ENCODE measurements at regions not wholly inside any gene's neighbourhood (a gene's known extent, or its start where the extent isn't known, plus 50 kb on each side); places are given as distances from the start of the nearest gene placed in this dataset.

DNA sequence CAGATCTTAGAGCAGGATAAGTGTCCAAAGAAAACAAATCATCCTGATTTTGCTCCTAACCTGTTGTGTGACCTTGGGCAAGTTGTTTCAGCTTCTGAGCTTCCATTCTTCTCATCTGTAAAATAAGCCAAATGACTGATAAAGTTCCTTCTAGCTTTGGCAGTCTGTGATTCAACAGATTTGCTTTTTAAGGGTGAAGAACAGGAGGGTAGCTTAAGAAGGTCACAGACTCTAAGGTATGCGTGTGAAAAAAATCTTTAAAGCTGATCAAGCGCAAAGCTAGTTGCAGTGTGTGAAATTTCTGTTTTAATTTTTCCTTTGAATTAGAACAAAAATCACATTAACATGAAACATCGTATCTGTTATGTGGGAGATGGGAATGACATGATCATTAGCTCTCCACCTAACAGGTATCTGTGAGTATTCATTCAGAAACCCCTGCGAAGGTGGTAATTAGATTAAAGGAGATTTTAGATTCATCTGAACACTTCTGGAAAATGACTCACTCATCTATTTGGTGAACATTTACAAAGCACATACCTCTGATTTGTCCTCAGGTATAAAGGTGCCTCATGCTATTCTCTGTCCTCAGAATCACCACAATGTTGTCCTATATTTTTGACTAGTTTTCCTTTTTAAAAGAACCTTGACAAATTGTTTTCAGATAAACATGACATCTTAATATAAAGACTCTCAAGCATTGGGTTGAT is 131.9 kb upstream of the CPM start:
- DNase-seq: no peak

DNA sequence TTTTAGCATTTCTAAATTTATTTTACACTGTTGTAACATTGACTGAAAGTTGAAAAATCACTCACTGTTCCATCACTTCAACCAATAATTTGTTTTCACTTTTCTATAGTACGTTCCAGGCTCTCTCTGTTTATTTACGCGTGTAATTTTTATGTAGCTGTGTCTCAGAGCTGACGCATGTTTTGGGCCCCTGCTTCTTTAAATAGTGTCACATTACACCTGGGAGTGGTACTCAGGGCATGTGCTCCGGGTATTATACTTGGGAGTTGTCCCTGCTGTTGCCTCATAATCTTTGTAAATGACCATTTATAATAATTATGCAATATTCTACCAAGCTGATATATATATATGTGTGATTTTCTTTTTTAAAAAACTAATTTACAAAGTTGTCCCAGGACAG is 132.8 kb upstream of the CPM start:
- peak; percentile 20 for DNase-seq

DNA sequence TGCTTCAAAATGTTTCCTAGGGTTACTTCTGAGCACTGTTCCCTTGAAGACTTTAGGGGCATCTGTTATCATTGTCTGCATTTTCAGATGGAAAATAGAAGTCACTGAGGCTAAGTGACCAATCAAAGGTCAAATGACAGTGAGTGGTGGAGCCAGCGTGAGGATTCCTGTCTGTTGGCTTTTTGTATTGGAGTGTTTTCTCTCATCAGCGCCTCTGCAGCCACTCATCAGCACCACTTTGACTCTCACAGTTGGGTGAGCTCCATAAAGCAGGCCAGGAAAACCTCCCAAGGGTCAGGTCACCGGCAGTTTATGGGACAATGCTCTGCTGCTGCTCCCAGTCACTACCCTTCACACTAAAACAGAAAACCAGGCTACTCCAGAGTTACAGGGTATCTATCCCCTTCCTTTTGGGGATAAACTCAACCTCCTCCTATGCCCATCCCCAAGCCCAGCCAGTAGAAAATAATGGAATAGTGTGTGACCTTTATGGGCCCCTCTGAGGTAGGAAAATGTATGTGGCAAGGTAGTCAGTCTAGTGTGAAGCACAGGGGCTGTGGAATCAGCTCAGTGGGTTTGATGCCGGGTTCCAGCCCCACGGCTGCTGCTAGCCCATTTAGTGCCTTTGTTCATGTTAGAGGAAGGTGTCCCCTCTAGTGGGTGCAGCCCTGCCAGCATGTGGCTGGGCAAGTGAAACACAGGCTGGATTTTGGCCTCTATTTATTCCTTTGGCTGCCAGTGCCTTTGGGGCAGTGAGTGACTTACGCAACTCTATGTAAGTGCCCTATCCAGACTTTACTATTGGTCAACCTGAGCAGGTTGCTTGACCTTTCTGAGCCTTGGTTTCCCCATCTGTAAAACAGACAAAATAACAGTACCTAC is 133.8 kb upstream of the CPM start:
- no peak for DNase-seq

DNA sequence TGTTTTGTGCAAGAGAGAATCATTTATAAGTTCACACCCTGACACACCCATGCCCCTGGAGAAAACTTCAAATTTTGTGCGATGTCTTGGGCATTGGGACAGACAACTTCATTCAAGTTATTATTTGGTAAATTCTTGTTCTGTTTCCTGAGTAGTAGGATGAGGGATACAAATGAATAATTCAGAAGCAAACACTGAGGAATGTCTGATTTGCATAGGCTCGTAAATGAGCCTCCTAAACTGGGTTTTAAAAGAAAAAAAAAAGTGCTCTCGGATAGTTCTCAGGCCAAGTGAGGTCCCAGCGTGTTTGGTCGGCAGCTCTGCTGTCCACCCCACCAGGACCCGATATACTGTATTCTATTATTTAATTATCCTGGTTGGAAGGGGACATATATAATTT is 134.7 kb upstream of the CPM start:
- no peak for DNase-seq

DNA sequence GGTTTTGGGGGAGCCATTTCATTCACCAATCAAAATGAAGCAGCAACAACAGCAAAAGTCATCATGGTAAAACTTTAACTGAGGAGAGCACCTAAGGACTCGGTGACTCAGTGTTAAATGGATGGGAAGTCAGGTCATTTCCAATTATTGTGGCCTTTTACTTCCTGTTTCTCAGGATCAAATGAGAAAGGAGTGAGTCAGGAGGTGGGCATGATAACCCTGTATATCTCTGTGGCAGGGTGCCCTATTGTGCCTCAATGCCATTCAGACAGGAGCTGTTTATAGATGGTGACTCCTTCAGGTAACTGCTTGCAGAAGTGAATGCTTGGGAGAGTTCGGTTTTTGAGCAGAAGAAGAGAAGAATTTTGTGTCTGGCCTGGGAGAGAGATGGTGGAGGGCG is 135.5 kb upstream of the CPM start:
- no peak for DNase-seq

DNA sequence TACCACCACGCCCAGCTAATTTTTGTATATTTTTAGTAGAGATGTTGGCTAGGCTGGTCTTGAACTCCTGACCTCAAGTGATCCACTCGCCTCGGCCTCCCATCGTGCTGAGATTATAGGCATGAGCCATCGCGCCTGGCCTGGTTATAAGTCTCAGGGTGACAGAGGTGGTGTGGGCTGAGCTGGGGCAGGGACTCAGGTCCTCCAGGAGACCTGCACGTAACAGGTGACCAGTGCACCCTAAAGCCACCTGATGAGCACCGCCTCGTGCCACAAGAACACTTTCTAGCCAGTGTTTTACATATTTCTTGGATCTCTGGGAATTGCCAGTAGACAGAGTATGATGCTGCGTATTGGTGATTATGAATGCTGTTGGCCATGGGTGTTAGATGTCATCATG is 136.5 kb upstream of the CPM start:
- DNase-seq: no peak

DNA sequence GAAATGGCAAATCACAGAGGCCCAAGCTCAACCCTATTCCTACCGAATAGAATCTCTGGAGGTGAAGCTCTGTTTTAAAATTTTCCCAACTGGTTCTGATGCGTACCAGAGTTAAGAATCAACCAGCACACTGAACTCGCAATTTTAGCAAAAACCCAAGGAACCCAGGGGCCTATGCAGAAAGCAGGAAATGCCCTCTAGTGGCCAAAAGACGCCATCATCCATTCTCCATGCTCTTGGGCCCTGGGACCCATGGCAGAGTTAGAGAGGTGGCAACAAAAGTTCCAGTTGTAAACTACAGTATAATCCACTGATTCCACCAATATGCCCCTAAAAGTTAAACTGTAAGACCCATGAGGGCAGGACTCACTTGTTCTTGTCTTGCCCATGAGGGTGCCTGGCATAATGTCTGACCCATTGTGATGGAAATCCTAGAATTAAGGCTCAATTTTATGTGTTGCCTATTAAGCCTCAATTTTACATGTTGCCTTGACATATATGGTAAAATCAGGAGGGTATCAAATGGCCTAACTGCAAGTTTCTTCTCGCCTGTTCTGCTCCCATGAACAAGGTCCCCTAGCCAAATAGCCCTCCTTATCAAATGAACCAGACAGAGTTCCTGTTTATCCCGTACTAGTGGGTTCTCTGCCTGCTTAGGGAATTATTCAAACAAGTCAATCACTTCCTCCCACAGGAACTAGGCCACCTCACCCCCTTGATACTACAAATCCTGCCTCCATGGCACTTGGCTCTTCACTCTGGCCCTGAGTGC is 137.5 kb upstream of the CPM start:
- no peak for DNase-seq

DNA sequence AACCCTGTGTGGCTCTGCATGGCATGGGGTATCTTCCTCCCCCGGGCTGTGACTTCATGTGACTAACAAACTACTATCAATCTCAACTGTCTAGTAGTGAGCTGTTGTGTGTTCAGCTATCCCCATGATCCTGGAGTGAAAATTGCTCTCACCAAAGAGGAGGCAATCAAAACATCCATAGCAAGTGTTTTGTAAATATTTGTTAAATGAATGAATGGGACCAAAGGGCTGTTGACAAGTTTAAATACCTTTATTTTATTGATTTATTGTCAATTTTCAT is 138.1 kb upstream of the CPM start:
- DNase-seq: no peak

DNA sequence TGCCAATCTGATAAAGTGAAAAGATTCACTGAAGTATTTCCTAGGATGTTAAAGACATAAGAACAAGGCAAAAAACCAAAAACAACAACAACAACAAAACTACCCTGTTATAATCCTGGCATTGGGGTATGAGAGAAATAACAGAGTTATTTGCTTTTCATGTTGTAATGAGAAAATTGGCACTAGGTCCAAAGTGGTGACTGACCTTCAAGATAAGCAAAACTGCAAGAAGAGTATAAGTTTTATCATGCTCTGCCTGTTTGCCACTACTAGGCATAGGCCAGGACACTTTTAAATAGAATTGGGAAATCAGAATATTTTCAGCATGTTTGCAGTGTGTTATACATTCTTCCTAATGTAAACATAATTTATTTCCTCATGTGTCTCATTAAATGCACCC is 140.1 kb upstream of the CPM start:
- no peak for DNase-seq

DNA sequence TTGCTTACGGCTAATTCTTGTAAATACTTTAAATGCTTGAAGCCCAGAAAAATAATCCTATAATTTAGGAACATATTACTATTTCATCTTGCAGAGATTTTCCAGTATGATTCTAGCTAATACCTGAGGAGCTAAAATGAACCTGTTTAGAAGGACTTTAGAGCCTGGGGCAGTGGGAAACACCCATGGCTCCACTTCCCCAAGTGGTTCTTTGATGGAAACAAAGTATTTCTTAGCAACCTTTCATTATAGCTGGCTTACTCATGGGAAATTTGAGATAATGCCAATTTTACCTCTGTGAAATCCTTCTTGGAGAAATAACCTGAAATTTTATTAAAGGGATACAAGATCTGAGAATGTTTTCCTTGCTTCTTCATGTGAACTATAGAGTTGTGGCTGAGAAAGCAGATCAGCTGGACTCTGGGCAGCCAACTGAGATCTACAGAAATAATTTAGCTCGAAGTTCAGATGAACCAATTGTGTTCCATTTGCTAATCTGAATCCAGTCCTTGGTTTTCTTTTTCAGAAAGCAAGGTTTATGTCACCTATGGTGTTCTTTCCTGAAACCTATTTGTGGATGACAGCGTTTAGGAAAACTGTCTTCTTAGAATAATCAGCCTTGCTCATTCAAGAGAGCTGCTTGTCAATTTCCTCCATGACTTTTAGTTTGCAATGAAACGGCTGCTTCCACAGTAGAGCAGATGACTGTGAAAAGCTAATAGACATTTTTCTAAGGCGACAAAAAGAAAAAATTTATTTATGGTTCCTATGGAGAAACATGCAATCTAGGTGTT is 141.8 kb upstream of the CPM start:
- DNase-seq: no peak

DNA sequence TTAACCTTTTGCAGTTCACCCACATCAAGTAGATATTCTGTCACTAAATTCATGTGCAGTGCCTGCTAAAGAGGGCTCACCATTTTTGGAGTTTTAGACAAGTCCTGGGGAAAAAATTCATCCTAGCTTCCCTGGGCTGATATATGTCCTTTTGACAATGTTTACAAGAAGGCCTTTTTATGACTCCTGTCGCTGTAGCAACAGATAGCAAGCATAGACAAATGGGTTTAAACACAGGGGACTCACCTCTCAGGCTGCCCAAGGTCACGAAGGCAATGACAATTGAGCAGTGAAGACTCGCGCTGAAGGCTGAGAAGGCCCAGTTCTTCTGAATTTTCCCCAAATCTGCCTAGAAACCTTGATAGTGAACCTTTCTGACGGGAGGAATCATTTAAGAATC is 150.7 kb upstream of the CPM start:
- no peak for DNase-seq

DNA sequence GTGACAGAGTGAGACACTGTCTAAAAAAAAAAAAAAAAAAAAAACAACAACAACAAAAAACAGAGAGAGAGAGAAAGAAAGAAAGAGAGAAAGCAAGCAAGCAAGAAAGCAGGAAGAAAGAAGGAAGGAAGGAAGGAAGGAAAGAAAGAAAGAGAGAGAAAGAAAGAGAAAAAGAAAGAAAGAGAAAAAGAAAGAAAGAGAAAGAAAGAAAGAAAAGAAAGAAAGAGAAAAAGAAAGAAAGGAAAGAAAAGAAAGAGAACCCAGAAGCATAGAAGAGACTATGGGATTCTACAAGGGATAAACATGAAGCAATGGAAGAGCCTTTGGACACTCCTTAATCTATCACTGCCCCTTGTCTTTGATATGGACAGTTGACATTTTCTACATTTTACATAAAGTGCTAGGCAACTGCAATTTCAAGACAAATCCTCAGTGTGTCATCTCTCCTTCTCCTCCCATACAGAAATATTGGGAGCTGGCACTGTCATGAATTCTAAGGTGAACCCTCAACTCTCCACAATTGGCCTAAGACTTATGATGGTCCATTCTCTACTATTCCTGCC is 151.9 kb upstream of the CPM start:
- DNase-seq: no peak

DNA sequence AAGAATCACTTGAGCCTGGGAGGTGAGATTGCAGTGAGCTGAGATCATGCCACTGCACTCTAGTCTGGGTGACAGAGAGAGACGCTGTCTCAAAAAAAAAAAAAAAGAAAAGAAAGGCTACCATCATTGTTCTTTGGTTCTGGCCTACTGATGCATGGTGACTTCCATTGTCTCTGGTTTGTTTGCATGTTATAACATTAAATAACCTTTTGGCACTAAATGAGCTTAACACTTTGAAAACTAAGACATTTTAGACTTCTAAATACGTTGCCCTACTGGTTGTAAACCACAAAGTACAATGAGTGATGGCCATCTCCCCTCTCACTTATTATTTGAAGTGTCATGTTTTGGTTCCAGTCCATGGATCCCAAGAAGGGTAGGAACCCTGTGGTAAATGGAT is 152.9 kb upstream of the CPM start:
- no peak for DNase-seq

DNA sequence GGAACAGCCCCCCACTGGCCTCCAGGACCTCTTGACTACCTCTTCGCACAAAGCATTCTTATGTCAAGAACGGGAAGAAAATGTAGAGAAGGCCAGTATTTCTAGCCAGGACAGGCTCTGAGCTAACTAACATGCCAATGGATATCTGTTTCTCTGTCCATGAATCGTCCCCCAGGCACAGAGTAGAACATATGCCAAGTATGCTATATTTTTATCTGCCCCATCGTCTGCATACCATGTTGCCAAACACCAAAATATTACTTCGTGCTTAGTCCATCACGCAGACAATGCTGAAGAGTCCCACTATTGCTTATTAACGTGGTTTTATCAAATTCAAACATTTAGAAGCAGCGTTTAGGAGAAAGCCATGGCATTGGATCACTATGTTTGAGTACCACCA is 151.4 kb upstream of the CPSF6 start:
- no peak for DNase-seq

DNA sequence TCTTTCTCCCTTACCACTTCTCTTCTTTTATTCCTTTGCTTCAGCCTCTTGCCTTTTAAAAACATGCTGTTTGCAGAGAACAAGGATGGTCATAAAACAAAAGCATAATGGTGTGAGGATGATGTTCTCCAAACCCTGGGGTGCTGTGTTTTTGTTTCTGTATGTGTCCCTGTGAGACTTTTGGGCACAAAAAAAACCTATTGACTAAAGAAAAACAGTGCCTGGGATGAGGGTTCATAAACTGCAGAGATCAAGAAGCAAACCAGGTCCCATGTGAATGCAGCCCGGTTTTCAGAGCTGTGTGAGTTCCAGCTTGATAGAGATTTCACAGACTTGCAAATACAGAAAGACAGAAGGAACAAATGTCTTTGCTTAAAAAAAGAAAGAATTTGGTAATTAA is 148.6 kb upstream of the CPSF6 start:
- no peak for DNase-seq

DNA sequence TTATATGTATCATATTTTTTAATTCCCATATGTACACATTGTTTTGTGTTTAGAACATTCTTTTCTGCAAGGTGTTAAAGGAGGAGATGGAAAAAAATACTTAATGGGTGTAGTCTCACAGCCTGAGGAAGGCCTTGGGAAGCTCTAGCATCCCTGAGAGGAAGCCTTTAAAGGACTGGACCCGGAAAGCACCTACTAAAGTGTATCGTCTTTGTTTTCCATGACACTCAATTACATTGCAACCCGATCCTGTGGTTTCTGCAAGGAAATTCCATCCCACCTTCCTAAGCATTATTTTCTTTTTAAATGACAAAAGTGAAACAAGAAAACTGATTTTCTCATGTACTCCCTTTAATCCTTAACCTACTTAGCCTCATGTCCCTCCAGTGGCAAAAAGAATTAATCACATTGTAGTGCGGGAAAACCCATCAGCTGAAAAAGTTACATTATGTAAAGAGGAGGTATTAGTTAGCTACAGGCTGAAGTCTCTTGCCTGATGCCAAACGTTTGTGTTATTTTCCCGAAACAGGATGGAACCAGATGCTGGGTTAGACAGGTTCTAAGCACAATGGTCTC is 147.8 kb upstream of the CPSF6 start:
- DNase-seq: no peak

DNA sequence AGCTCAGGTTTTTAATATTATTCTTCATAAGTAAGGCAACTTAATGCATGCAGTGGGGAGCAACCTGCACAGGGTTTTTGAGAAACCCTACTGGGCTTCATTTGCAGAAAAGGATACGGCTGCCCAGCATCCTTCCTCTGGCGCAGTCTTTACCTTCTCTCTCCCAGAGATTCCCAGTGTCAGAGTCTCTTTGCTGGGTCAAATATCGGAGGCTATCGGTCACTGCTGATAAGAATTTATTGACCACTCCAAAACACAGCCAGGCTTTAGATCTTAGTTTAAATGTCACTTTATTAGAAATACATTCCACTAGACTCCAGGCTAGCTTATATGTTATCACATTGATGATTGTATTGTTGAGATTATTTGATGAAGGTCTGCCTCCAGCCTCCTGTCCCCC is 147.2 kb upstream of the CPSF6 start:
- no peak for DNase-seq

DNA sequence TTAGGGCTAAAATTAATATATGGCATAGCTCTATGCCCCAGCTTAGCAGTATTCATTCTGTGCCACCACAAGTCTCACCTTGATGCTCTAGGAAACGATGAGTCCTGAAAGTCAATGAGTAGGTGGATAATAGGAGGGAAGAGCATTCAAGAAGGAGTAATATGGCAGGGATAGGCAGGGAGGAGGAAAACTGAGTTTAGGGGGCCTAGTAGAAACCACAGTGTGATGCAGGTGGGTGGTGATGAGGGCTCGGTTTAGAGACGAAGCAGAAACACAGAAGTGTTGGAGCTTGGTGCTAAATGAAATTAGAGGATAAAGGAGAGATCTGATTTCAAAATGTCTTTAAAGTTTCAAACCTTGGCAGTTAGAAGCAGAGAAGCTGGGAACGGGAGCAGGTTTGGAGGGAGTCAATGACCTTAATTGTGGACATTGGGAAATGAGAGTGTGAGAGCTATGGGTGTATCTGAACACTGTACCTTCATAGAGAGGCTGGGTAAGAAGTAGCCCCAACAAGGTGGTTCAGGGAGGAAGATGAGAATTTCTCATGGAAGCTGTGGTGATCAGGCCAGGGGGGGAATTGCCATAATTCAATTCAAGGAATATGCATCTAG is 144.7 kb upstream of the CPSF6 start:
- no peak for DNase-seq

DNA sequence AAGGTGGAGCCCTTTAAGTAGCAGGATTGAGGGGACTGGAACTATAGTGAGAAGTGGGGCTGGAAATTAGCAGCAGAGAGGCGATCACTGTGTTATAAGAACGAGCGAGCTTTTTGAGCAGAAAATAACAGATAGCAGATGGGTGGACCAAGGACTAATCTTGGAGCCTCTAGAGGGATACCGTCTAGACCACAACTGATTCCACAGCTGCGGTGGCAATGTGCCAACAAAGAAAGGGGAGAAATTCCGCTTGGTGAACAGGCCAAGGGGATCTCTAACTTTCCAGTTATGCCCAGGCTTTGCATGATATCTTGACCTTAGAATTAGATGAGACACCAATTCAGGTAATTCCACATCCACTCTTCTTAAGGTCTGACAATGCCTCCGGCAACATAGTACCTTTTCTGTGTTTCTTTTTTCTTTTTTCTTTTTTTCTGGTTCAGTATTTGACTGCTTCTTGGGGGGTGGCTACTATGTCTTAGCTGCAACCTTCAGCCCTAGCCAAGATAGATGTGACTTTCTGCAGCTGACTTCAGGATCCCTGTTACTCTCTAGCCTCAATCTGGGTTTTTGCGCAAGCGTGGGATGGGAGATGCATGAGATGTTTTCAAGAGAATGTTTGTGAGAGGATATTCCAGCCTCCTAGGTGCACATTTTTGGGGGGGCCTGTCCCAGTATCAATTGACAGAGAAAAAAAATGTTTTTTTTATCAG is 143.4 kb upstream of the CPSF6 start:
- no peak for DNase-seq

DNA sequence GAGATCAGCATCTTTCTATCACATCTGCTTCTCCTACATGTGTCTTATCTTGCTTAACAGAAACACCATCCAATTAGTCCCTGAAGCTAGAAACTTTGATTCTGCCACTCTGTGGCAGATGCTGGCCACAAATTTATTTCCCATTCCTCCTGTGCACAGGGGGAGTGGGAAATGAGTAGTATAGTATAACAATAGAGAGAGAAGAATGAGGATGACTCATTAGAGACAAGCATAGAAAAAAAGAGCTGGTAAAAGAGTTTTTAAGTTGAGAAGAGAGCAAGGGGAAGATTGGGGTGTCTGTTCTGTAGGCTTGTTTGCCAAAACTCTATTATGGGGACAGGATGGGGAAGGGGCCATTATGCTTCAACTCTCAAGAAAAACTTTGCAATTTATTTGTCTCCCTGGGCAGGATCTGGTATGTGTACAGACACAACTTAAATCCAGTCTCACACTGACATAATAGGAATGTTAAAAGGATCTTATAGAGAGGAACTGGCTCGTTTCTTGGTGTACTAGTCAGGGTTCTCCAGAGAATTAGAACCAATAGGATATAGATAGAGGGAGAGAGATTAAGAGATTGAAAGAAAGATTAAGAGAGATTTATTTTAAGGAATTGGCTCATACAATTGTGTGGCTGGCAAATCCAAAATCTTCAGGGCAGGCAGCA is 142.6 kb upstream of the CPSF6 start:
- DNase-seq: no peak

Data from NCI-H187 treated with DMSO at 0.1 percent for 48 hours (cell line).